HG02571 (cell line): ENCODE measurements at regions not wholly inside any gene's neighbourhood (a gene's known extent, or its start where the extent isn't known, plus 50 kb on each side); places are given as distances from the start of the nearest gene placed in this dataset.
"Not testable (repeated sequence)": the region's sequence is repeated elsewhere in the genome, so short reads cannot be mapped to it uniquely, and the experiment has no call there.

Experiments
- ATAC-seq: cut with Tn5 transposase; IDR thresholded peaks from one replicate; pipeline ENCODE4 v1.9.1; 2021; ENCODE audit warnings: mild to moderate bottlenecking, moderate library complexity; ENCODE audit not compliant: unreplicated experiment

GRCh38 chr5:85972539-85972938, 645.2 kb upstream of the COX7C start:
- no peak for ATAC-seq

- no peak for ATAC-seq
Measured at GRCh38 chr5:85985167-85985566, 632.6 kb upstream of the COX7C start.

DNA sequence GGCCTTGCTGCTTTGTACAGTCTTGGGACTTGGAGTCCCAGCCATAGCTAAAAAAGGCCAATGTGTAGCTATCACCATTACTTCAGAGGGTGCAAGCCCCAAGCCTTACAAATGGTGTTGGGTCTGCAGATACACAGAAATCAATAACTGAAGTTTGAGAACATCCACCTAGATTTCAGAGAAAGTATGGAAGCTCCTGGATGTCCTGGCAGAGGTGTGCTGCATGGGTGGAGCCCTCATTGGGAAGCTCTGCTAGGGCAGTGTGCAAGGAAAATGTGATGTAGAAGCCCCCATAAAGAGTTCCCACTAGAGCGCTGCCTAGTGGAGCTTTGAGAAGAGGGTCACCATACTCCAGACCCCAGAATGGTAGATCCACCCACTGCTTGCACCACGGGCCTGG, 626.7 kb upstream of the COX7C start:
- no peak for ATAC-seq

- not testable (repeated sequence) for ATAC-seq
Measured at GRCh38 chr5:85994653-85995052, 623.1 kb upstream of the COX7C start.

- ATAC-seq: no peak
Measured at GRCh38 chr5:85998656-85999055, 619.1 kb upstream of the COX7C start.

GRCh38 chr5:86008293-86008692, 609.4 kb upstream of the COX7C start:
- ATAC-seq: no peak

GRCh38 chr5:86008704-86009103, 609.0 kb upstream of the COX7C start:
- ATAC-seq: no peak

GRCh38 chr5:86011937-86012336, 605.8 kb upstream of the COX7C start:
- no peak for ATAC-seq

DNA sequence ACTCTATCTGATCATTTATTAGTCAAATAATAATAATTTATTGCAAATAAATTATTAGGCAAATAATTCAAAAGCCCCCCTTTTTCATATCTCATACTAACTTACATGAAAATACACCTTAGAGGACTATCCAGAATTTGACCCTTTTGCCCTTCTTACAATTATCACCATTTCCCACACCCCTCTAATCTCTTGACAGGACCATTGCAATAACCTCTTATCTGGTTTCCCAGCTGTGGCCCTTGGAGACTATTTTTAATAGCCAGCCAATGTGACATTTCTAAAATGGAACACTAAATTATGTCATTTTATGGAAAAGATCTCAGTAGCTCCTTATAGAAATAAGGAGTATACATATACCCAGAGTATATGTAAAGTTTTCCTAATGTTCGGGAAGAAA, 588.4 kb upstream of the COX7C start:
- ATAC-seq: no peak

DNA sequence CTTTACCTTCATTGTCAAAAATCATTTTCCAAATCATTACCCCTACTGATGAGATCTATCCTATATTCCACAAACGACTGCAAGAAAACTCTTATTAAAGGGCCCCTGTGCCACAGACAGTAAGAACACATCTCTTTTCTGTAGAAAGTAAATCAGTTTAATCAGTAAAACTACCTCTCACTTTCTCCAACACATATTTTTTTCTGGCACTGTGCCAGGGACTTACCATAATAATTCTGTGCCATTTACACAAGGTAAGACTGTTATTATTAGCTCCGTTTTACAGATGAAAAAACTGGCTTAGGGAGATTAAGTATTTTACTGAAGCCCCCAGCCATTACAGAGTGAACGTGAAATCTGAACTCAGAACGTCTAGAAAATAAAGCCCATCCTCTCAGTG, 587.0 kb upstream of the COX7C start:
- no peak for ATAC-seq

DNA sequence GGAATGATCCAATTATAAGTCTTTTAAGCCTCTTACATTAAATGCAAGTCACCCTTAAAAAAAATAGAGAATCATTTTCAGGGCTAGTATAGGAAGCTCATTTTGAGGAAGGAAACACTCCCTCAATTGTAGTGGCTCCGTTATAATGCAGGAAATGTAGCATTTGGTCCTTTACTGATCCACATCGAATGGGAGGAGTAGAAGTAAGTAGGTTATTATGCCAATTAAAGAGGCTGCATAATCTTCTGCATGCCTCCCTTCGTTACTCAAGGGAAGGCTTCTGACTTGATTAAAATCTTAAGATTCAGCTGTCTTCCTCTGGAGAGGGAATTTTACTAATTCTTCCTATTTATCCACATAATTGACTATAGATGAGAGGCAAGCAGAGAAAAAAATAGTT, 579.2 kb upstream of the COX7C start:
- no peak for ATAC-seq

- no peak for ATAC-seq
Measured at GRCh38 chr5:86039351-86039750, 578.4 kb upstream of the COX7C start.

DNA sequence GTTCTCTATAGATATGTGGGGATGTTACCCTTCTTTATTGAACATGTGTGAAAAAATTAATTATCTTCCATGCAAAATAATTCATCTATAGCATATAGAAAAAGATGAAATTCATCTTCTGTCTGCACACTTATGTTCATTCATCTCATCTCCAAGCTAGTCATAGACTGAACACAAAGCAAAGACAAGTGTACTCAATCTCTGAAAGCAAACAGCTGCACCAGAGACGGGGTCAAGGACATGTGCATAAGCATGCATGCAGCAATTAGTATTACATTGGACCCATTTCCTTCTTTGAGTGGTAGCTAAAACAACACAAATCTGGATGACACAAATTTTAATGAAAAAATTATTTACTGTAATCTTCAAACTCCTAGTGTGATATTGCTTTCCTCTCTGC, 547.0 kb upstream of the COX7C start:
- no peak for ATAC-seq

DNA sequence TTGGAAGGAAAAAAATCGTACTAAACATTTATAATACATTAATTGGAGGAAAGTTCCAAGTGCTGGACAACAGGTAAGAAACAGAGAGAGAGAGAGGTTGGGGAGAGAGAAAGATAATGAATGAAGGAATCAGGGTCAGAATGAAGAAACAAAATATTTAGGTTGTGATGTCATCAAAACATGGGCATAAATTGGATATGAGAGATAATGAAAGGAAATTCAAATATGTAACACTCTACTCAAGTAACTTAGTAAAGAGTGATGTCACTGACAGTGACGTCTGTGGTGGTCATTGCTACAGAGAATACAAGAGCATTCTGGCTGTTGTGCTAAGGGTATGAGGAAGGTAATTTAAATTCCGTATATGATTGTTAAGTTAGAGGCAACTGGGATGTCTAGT, 543.4 kb upstream of the COX7C start:
- no peak for ATAC-seq

GRCh38 chr5:86075139-86075538, 542.6 kb upstream of the COX7C start:
- ATAC-seq: no peak

DNA sequence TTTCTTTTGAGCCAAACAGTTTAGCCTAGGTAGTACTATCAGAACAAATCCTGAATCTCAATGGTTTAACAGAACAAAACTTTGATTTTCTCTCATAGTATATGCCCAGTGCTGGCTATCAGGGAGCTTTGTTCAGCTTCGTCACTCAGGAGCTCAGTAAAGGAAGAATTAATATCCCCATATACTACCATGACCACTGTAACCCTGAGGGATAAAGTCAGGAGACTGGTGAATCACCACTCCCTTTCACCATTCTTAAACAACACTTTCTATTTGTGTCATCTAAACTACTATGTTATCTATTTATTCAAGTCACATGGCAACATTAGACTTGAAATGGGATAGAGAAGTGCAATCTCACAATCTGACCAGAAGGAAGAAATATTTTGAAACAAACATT, 522.6 kb upstream of the COX7C start:
- ATAC-seq: no peak

DNA sequence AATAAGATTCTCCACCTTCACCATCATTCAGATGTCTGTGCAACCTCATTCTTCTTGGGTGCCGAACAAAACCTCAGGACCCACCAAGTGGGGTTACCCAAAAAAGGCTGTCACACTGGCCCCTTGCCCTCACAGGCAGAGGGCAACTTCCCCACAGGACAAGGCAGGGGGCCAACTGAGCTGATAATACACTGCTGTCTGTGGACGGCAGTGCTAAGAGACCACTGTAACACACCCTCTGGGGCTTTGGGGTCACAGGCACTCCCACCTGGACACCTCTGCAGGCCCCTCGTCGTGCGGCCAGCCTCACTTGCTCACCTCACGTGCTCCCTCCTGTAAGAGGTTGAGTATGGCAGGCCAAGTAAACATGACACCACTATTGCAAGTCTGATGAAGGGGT, 515.8 kb upstream of the COX7C start:
- ATAC-seq: no peak

- no peak for ATAC-seq
Measured at GRCh38 chr5:86108825-86109224, 508.9 kb upstream of the COX7C start.

- no peak for ATAC-seq
Measured at GRCh38 chr5:86112249-86112648, 505.5 kb upstream of the COX7C start.

DNA sequence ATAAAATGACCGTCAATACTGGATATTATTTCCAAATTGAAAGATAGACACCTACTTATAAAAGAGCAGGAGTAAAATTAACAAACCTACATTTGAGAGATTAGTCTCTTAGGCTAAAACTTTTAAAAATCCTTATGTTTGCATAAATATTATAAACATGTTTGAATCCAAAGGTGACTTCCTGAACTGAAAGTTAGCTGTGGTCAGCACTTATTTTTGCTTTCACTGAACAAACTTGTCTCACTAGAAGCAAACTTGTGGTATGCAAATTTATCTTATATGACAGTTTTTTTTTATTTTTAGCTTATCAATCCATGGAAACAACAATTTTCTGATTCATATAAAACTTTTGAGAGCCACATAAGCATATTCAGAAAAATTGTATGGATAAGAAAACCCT, 502.6 kb upstream of the COX7C start:
- ATAC-seq: no peak

DNA sequence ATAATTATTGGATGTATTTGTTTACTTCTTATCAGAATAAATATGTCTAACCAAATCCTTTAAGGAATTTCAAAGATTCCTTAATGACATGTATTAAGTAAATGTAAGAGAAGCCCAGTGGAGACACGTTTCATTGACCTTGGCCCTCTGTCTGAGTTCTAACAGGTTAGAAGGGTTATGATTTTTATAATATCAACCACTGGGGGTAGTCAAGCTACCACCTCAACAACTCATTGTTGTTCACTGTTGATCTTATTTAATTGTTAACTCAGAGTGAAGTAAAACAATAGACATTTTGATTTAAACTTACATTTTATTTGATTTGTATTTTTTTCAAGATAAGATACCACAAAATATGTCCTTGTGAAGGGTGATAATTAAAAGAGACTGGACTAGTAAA, 499.2 kb upstream of the COX7C start:
- ATAC-seq: no peak

- ATAC-seq: no peak
Measured at GRCh38 chr5:86124333-86124732, 493.4 kb upstream of the COX7C start.

- no peak for ATAC-seq
Measured at GRCh38 chr5:86125731-86126601, 491.8 kb upstream of the COX7C start.
